SK-N-SH (cell line): ENCODE measurements at regions not wholly inside any gene's neighbourhood (a gene's known extent, or its start where the extent isn't known, plus 50 kb on each side); places are given as distances from the start of the nearest gene placed in this dataset.

Source experiments
- CTCF ChIA-PET: fragments of 300-600, 350-600 bp; formaldehyde crosslinking; extraction: SDS; loops from one replicate; lab custom pipeline; 2021; lab: Yijun Ruan, JAX
- POLR2A ChIA-PET: fragments of 350-600 bp; sonication (Branson Sonifier 250); formaldehyde crosslinking; extraction: SDS; loops from one replicate; lab custom pipeline; 2020; ENCODE audit warnings: antibody characterized with exemption, inconsistent platforms; lab: Yijun Ruan, JAX
- DNase-seq: peaks from one replicate; pipeline ENCODE4 v3.0.0; 2012
- H2AFZ ChIP-seq: fragments of 200-600 bp; sonication (generic); 2 replicates; pipeline ENCODE4 v1.8.1; 2016; ENCODE audit warnings: antibody characterized with exemption, mild to moderate bottlenecking, low read depth
- H3F3A ChIP-seq: fragments of 200-600 bp; sonication (generic); replicated peaks from 2 replicates; pipeline ENCODE3; 2016; ENCODE audit warnings: antibody characterized with exemption, mild to moderate bottlenecking; ENCODE audit not compliant: insufficient read depth
- H3K27ac ChIP-seq, 2 experiments: fragments of 200-500 bp in 1 of 2; fragments of 200-600 bp in 1 of 2; sonication (Bioruptor generic) in 1 of 2; sonication (generic), shearing (Covaris generic) in 1 of 2; 2 replicates each; pipeline versions ENCODE4 v1.5.1 to v1.6.1; 2014 to 2016; ENCODE audit warnings: low read depth in 2 of 2, inconsistent platforms in 1 of 2, low read length in 1 of 2, mild to moderate bottlenecking in 1 of 2, mixed read lengths in 1 of 2
- H3K27me3 ChIP-seq: fragments of 200-600 bp; sonication (generic), shearing (Covaris generic); 2 replicates; pipeline ENCODE4 v1.6.1; 2016; ENCODE audit warnings: mixed run types; ENCODE audit not compliant: insufficient read depth
- H3K36me3 ChIP-seq, 2 experiments: fragments of 200-500 bp in 1 of 2; fragments of 200-600 bp in 1 of 2; sonication (Bioruptor generic) in 1 of 2; sonication (generic) in 1 of 2; replicated peaks in 1 of 2; 2 replicates each; pipeline versions ENCODE3 to v1.5.1; 2014 to 2016; ENCODE audit warnings: low read length in 1 of 2, mild to moderate bottlenecking in 1 of 2; ENCODE audit not compliant: insufficient read depth in 2 of 2, control insufficient read depth in 1 of 2
- H3K4me1 ChIP-seq, 2 experiments: fragments of 200-500 bp in 1 of 2; fragments of 200-600 bp in 1 of 2; sonication (Bioruptor generic) in 1 of 2; sonication (generic), shearing (Covaris generic) in 1 of 2; 2 replicates each; pipeline versions ENCODE4 v1.5.1 to v1.6.1; 2014 to 2016; ENCODE audit warnings: low read depth in 1 of 2, low read length in 1 of 2, mixed run types in 1 of 2; ENCODE audit not compliant: insufficient read depth in 2 of 2, control insufficient read depth in 1 of 2
- H3K4me2 ChIP-seq: fragments of 200-600 bp; sonication (generic), shearing (Covaris generic); 2 replicates; pipeline ENCODE4 v1.6.1; 2017; ENCODE audit warnings: mixed run types
- H3K4me3 ChIP-seq, 2 experiments: fragments of 200-500 bp in 1 of 2; fragments of 200-600 bp in 1 of 2; sonication (Bioruptor generic) in 1 of 2; sonication (generic), shearing (Covaris generic) in 1 of 2; 2 replicates each; pipeline versions ENCODE4 v1.5.1 to v1.8.1; 2014 to 2016; ENCODE audit warnings: low read depth in 2 of 2, inconsistent platforms in 1 of 2, low read length in 1 of 2, mild to moderate bottlenecking in 1 of 2, mixed read lengths in 1 of 2, moderate library complexity in 1 of 2
- H3K79me2 ChIP-seq: fragments of 200-600 bp; sonication (generic); 2 replicates; pipeline ENCODE4 v1.8.1; 2017; ENCODE audit warnings: mild to moderate bottlenecking; ENCODE audit not compliant: insufficient read depth
- H3K9ac ChIP-seq: fragments of 200-600 bp; sonication (generic); 2 replicates; pipeline ENCODE4 v1.6.1; 2017; ENCODE audit warnings: mixed run types
- H3K9me2 ChIP-seq: fragments of 200-600 bp; sonication (generic); 2 replicates; pipeline ENCODE4 v1.6.1; 2017; ENCODE audit warnings: mixed run types
- H3K9me3 ChIP-seq: fragments of 200-600 bp; sonication (generic); 2 replicates; pipeline ENCODE4 v1.6.1; 2017; ENCODE audit warnings: mixed run types, mild to moderate bottlenecking, moderate library complexity
- H4K20me1 ChIP-seq: fragments of 200-600 bp; sonication (generic); 2 replicates; pipeline ENCODE4 v1.6.1; 2017; ENCODE audit warnings: mild to moderate bottlenecking, mixed run types; ENCODE audit not compliant: insufficient read depth
- CHD2 ChIP-seq: fragments of 150-350 bp; IDR thresholded peaks from 2 replicates; pipeline ENCODE4 v1.6.1; 2018; ENCODE audit warnings: low read length; ENCODE audit not compliant: partially characterized antibody
- CTCF ChIP-seq: fragments of 200-600 bp; sonication (generic); IDR thresholded peaks from 2 replicates; pipeline ENCODE4 v1.6.1; 2017; ENCODE audit warnings: antibody characterized with exemption, mild to moderate bottlenecking, moderate library complexity
- ELF1 ChIP-seq: IDR thresholded peaks from 2 replicates; pipeline ENCODE4 v1.4.0; 2012
- EP300 ChIP-seq, 2 experiments: IDR thresholded peaks; 2 replicates each; pipeline versions ENCODE4 v1.4.0 to v1.6.1; 2012; ENCODE audit warnings: borderline replicate concordance in 1 of 2, low read depth in 1 of 2, low read length in 1 of 2
- EZH2phosphoT487 ChIP-seq: fragments of 200-600 bp; sonication (generic); IDR thresholded peaks from 2 replicates; pipeline ENCODE4 v1.6.1; 2017; ENCODE audit warnings: low read depth, mixed run types, mild to moderate bottlenecking, antibody characterized with exemption, moderate library complexity, borderline replicate concordance
- FOSL2 ChIP-seq: IDR thresholded peaks from 2 replicates; pipeline ENCODE4 v1.4.0; 2012; ENCODE audit warnings: low read depth, mild to moderate bottlenecking, moderate library complexity, borderline replicate concordance
- FOXM1 ChIP-seq: IDR thresholded peaks from 2 replicates; pipeline ENCODE4 v1.4.0; 2012; ENCODE audit warnings: low read depth, mild to moderate bottlenecking
- GATA2 ChIP-seq: sonication (generic); formaldehyde crosslinking; IDR thresholded peaks from 2 replicates; pipeline ENCODE4 v1.5.0; 2020; ENCODE audit warnings: mild to moderate bottlenecking, missing genetic modification reagents
- IRF3 ChIP-seq: fragments of 150-350 bp; IDR thresholded peaks from 2 replicates; pipeline ENCODE4 v1.6.1; 2016; ENCODE audit warnings: mild to moderate bottlenecking, low read depth, low read length
- NRF1 ChIP-seq: IDR thresholded peaks from 2 replicates; pipeline ENCODE4 v1.6.1; 2012; ENCODE audit warnings: low read depth, mild to moderate bottlenecking, low read length
- REST ChIP-seq: IDR thresholded peaks from 2 replicates; pipeline ENCODE4 v1.6.1; 2012; ENCODE audit warnings: mild to moderate bottlenecking, low read depth, low read length, moderate library complexity
- RXRA ChIP-seq: IDR thresholded peaks from 2 replicates; pipeline ENCODE4 v1.4.0; 2012; ENCODE audit warnings: low read depth, mild to moderate bottlenecking, borderline replicate concordance
- SIN3A ChIP-seq: IDR thresholded peaks from 2 replicates; pipeline ENCODE4 v1.6.1; 2012; ENCODE audit warnings: low read depth, mild to moderate bottlenecking, low read length, moderate library complexity, borderline replicate concordance
- SMC3 ChIP-seq: IDR thresholded peaks from 2 replicates; pipeline ENCODE4 v1.6.1; 2012; ENCODE audit warnings: low read depth, low read length, improper control_type of control experiment
- TEAD4 ChIP-seq: IDR thresholded peaks from 2 replicates; pipeline ENCODE4 v1.4.0; 2012; ENCODE audit warnings: mild to moderate bottlenecking, borderline replicate concordance; ENCODE audit not compliant: insufficient read depth
- USF2 ChIP-seq: fragments of 150-350 bp; IDR thresholded peaks from 2 replicates; pipeline ENCODE4 v1.6.1; 2017; ENCODE audit warnings: antibody characterized with exemption, low read length, low read depth, borderline replicate concordance
- ZBTB33 ChIP-seq: IDR thresholded peaks from 2 replicates; pipeline ENCODE4 v1.4.0; 2012; ENCODE audit warnings: low read depth, borderline replicate concordance
- WGBS: methylation state at CpG from one replicate; pipeline ENCODE4 v1.1.6; 2017; ENCODE audit warnings: low lambda C conversion rate; 5-methylcytosine and 5-hydroxymethylcytosine counted together

- no peak for TF ChIP-seq CTCF
- TF ChIP-seq ZBTB33, result no peak
- no peak for TF ChIP-seq SIN3A
- TF ChIP-seq USF2, result no peak
- TF ChIP-seq NRF1, result no peak
- TF ChIP-seq IRF3, result no peak
- no peak for TF ChIP-seq RXRA
- no peak for TF ChIP-seq GATA2 (CRISPR knock-in tag)
- TF ChIP-seq FOXM1, result no peak
- no peak for TF ChIP-seq SMC3
- no peak for TF ChIP-seq ELF1
- no peak for TF ChIP-seq FOSL2
- no peak for TF ChIP-seq REST
- no peak for TF ChIP-seq EP300 (IDR thresholded peaks at IDR 0.05; ENCODE audit: borderline replicate concordance in 1 of 2, low read depth in 1 of 2, low read length in 1 of 2)
- no peak for TF ChIP-seq CHD2
- TF ChIP-seq EZH2phosphoT487, result no peak
- TF ChIP-seq TEAD4, result no peak
- TF ChIP-seq, all 33 proteins: peak for 0
- H3K4me1 ChIP-seq, result no peaks in the 10 kb centered on the region
- H3K4me3 ChIP-seq, result no peak overlapping the region
- H4K20me1 ChIP-seq, result no peaks in the 10 kb centered on the region
- POLR2A ChIA-PET, result no interaction called here
- WGBS, result 77% methylated on average over 5 of the region's 5 CpGs
- H3K4me2 ChIP-seq, result no peak overlapping the region
- no peaks in the 10 kb centered on the region for H3K9me3 ChIP-seq
- peaks cover 0 to 6% of the 10 kb centered on the region in 2 experiments for H3K36me3 ChIP-seq
- CTCF ChIA-PET, result no interaction called here
- H2AFZ ChIP-seq, result no peak overlapping the region
- no peak overlapping the region for H3K9ac ChIP-seq
- DNase-seq, result no peak
- H3K27me3 ChIP-seq, result no peaks in the 10 kb centered on the region
- no peak overlapping the region for H3K27ac ChIP-seq
- H3K9me2 ChIP-seq, result no peaks in the 10 kb centered on the region
- H3K79me2 ChIP-seq, result no peaks in the 10 kb centered on the region
- peaks cover 4% of the 10 kb centered on the region for H3F3A ChIP-seq
Observed at GRCh38 chr2:101580528-101580927, 105.6 kb upstream of the RFX8 start.
